GM12873 (cell line): ENCODE measurements at regions not wholly inside any gene's neighbourhood (a gene's known extent, or its start where the extent isn't known, plus 50 kb on each side); places are given as distances from the start of the nearest gene placed in this dataset.

ENCODE experiments used
- CTCF ChIP-seq: IDR thresholded peaks from 2 replicates; pipeline ENCODE4 v1.5.1; 2012; ENCODE audit warnings: low read depth, mild to moderate bottlenecking, moderate library complexity, low read length, control low read depth; ENCODE audit not compliant: insufficient read depth; ENCODE audit errors: missing control alignments

GRCh38 chr16:50476486-50477255 lies 71.5 kb upstream of the NKD1 start:
- no peak for TF ChIP-seq CTCF

- TF ChIP-seq CTCF, result no peak
These were observed 73.0 kb upstream of the NKD1 start for GRCh38 chr16:50475170-50475569.

- TF ChIP-seq CTCF, result no peak
These were observed 74.1 kb upstream of the NKD1 start for GRCh38 chr16:50474138-50474537.

- no peak for TF ChIP-seq CTCF
These were observed 74.7 kb upstream of the NKD1 start for GRCh38 chr16:50473356-50473945.

- TF ChIP-seq CTCF, result no peak
These were observed 75.7 kb upstream of the NKD1 start for GRCh38 chr16:50472472-50472871.

GRCh38 chr16:50470687-50471086 lies 77.5 kb upstream of the NKD1 start:
- no peak for TF ChIP-seq CTCF

- no peak for TF ChIP-seq CTCF
These were observed 78.4 kb upstream of the NKD1 start for GRCh38 chr16:50469744-50470321.
